GM19023 (cell line): ENCODE measurements at regions not wholly inside any gene's neighbourhood (a gene's known extent, or its start where the extent isn't known, plus 50 kb on each side); places are given as distances from the start of the nearest gene placed in this dataset.

Source experiments
- ATAC-seq: cut with Tn5 transposase; IDR thresholded peaks from one replicate; pipeline ENCODE4 v1.9.1; 2021; ENCODE audit warnings: mild to moderate bottlenecking, moderate library complexity; ENCODE audit not compliant: unreplicated experiment

DNA sequence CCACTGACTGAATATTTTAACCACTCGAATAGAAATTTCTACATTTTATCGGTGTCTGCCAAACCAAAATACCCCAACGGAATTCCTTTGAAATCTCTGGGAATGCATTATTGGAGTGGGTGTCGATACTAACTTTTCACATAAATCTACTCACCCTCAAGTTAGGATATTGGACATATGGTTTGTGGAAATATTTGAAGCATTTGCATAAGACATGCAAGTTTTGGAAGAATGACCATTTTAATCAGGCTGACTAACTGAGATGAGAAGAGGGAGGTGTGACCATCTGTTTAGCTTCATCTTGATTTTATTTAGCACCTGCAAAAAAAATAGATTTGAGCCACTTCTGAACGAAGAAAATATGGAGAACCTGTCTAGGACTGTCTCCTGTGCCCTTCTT, 61.2 kb downstream of the KLF6 start:
- ATAC-seq = no peak

DNA sequence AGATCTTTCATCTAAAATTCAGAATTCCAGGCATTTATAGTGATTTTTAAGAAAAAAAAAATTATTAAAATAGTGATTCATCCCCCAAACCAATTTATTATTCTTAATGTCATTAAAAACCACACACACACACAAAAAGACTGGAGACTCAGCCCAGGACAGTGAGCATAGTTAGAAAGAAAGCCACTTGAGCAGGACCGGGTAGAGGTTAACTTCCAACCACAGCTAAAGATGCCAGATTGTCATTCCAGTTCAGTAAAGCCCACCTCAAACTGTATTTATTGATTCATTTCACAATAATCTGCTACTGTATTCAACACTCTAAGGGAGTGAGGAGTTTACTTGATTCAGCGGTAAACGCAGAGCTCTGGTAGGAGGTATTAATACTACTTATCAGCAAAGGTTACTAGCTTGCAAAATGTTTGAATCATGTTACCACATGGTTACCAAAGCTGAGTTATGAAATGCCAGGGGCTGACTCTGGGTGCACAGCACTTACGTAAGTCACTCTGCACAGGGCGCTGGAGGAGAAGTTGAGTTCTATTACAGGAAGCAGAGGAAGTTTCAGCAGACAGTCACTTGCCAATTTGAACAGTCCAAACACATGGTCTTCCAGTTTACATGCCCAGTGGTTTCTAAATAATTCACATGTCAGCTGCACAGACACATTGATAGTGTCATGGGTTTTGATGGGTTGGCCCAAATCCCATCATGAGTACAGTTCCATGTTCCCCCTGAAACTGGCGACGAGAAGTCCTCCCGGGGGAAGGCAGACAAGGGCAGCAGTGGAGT, 64.6 kb downstream of the KLF6 start:
- no peak for ATAC-seq

GRCh38 chr10:3719024-3719843, 65.8 kb downstream of the KLF6 start:
- no peak for ATAC-seq

DNA sequence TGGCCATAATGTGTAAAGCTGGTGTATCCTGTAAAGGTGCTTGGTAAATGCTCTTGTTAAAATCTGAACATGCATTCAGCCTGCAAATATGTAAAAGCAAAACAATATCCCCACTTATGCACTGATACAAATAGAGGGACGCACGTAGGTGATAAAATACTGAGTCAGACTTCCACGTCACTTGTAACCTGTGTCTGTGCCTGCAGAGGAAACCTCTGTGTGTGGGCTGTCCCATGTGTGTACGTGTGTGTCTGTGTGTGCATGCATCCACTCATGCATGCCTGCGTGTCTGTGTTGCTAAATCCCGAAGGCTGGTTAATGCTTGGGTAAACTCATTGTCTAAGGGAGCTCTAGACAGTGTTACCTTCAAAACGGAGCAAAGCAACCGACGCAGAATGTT, 68.9 kb downstream of the KLF6 start:
- no peak for ATAC-seq

GRCh38 chr10:3714967-3715366, 70.0 kb downstream of the KLF6 start:
- no peak for ATAC-seq

GRCh38 chr10:3714531-3714930, 70.5 kb downstream of the KLF6 start:
- no peak for ATAC-seq

GRCh38 chr10:3712707-3713106, 72.3 kb downstream of the KLF6 start:
- ATAC-seq = no peak

DNA sequence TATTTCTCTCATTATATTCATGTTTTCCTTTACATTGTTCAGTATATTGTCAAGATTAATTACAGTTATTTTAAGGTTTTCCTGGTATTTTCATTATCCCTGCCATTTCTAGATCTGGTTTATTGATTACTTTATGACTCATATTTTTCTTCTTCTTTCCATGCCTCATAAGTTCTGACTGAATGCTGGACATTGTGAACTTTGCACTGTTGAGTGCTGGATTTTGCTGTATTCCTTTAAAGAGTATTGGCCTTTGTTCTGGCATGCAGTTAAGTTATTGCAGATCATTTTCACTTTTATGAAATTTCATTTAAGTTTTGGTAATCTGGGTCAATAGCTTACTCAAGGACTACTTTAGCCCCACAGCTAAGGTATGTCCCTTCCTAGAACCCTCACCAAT, 73.1 kb downstream of the KLF6 start:
- ATAC-seq = no peak

GRCh38 chr10:3710764-3711163, 74.2 kb downstream of the KLF6 start:
- ATAC-seq = no peak

DNA sequence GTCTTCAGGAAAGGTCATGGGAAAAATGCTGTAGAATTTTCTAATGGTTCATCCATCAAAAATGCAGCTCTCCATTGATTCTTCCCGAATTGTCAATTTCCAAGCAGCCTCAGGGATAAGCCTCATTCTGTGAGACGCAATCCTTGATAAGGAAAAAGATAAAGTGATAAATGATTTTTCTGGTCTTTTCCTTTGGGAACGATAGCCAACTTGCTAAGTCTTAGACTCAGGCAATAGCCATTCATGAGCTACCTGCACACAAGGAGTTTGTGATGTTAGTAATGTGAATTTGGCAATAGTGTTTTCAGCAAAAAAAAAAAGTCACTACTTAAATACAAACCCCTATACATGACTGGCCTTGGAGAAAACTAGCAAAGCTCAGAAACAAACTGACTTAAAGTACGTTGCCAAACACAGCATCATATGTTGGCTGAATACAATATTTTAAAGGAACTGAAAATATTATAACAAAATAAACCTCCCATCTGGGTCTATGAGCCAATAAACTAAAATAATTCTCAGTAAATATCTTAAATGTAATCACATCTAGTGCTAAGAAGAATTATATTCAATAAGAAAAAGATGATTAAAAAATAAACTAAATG, 75.5 kb downstream of the KLF6 start:
- ATAC-seq = no peak

DNA sequence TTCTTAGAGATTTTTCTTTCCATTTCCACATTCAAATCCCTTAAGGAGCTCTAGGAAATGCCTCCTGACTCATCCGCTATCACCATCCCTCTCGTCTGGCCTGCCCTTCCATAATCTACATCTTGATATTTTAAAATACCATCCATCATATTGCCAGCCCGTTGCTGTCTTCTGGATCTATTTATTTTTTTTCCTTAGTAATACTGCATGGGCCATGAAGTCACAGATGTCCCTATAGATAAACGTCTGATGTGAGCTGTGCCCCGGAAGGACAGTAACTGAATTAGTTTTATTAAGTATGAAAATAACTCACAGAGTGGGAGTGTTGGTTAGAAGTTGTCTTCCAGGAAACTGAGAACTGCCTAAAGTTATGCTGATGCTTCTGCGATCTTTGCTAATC, 76.2 kb downstream of the KLF6 start:
- ATAC-seq = no peak

DNA sequence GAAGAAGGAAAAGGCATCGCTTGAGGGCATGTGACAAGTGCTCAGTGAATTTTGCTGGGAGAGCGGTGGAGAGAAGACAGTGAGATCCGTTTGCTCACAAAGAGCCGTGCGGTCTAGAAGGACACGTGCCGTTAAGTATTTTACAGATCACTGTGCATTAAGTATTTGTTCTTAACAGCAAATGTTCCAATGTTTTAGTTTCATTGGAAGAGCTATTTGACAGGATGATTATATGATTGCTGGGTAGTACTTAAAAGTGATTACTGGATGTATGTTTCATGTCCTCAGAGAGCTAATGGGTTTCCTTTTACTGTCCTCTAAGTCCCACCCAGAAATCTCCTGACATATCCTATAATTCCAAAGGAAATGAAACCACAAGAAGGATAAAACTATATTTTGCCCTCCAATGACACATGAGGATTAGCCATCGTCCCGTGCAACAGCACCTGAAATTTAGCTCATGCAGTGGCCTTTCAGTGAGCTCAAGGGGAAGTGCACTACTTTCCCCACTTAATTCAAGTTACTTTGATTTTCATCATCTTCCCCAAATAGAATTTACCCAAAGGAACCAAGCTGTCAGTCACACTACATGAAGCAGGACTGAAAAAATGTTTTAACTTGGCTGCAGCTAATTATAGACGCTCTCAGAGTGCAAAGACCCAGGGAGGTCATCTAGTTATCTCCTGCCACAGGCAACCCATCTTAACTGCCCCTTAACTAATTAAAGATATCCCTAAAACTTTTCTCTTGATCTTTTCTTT, 80.3 kb downstream of the KLF6 start:
- ATAC-seq = no peak

DNA sequence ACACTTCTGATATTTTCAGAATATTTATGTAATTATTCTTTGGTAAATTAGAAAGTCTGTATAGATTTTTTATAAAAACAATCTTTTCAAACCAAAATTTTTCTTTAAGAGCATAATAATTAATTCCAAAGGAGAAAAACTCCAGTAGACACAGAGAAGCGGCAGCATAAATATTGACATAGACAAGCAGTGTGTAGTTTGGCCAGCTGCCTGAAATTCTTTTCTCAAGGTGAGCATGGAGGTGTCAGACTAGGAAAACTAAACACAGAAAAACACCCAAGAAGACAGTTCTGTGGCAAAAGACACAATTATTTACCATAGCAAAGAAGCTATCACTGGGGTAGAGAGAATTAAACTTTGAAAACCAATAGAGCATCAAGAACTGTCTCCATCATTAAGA, 82.4 kb downstream of the KLF6 start:
- no peak for ATAC-seq

DNA sequence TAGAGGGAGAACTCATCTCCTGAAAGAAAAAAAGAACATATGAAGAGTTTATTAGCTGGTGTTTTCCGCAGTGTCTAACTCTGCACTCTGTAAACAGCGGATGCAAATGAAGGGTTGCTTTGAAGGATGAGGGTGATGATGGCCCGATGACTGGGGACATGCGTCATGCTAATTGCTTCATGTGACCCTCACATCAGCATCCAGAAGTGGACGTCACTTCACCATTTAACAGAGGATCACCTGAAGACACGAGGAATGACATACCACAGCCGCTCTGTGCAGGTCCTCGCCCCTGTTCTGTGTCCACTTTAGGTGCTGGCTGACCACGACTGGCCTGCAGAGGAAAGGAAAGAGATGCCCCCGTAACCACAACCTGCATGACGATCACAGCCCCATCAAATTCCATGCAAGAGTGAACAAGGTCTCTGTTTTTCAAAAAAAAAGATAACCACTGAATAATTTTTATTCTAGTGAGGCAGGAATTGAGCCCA, 82.9 kb downstream of the KLF6 start:
- no peak for ATAC-seq

GRCh38 chr10:3701491-3701890, 83.5 kb downstream of the KLF6 start:
- ATAC-seq = no peak

- no peak for ATAC-seq
These were observed 84.4 kb downstream of the KLF6 start for GRCh38 chr10:3700531-3701076.

DNA sequence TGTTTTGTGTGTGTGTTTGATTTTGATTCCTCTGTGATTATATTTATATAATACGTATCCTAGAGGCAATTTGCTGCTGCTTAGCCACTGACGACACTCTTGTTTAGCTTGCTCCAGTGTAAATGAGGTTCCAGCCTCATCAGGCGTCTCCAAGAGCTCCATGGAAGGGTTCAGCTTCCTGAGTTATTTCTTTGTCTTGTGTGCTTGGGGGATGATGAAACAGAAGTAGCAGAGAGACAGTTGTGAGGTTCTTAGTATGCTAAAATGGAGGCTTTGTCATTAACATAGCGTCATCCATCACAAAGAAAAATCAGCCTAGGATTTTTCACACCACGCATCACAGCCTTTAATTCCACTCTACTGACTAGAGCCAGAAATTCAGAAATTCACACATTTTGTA, 85.1 kb downstream of the KLF6 start:
- no peak for ATAC-seq

GRCh38 chr10:3698312-3698711, 86.7 kb downstream of the KLF6 start:
- no peak for ATAC-seq

DNA sequence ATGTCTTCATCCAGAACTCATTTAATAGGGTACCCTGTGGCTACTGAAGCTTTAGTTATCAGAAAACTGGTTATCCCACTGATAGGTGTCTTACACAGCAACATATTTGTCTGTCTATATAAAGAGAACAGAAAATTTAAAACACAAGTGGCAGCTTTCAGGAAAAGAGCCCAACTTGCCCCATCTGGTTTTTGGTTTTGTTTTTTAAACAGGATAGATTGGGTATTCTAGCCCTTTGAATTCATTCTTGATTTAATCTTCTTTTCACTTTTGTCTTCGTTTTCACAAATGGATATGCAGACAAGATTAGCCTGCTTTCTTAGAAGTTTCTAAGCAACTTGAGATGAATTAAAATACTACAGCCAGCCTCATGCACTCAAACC, 91.3 kb downstream of the KLF6 start:
- ATAC-seq = no peak

GRCh38 chr10:3693022-3693697, 91.8 kb downstream of the KLF6 start:
- ATAC-seq = no peak
